IMR-90 (cell line): ENCODE measurements at regions not wholly inside any gene's neighbourhood (a gene's known extent, or its start where the extent isn't known, plus 50 kb on each side); places are given as distances from the start of the nearest gene placed in this dataset.

Experiments
- ATAC-seq: fragments of 200-7000 bp; cut with Tn5 transposase; 2 replicates; pipeline ENCODE4 v1.9.1; 2020; ENCODE audit warnings: low read depth, mild to moderate bottlenecking, moderate library complexity
- BruUV-seq: library from RNA; stranded (reverse); fragments of 400-500 nt; replicated peaks from 2 replicates; lab custom pipeline; 2021; lab: Mats Ljungman, UMichigan
- CTCF ChIA-PET: fragments of 300-600 bp; formaldehyde crosslinking; extraction: SDS; loops from one replicate; lab custom pipeline; 2021; ENCODE audit warnings: antibody characterized with exemption; lab: Yijun Ruan, JAX
- POLR2A ChIA-PET: fragments of 300-600 bp; sonication (Branson Sonifier 250); formaldehyde crosslinking; loops from one replicate; lab custom pipeline; 2022; ENCODE audit warnings: antibody characterized with exemption; ENCODE audit not compliant: unreplicated experiment; lab: Charles Lee
- DNase-seq: peaks from one replicate; pipeline ENCODE4 v3.0.0; 2013
- H2AFZ ChIP-seq: replicated peaks from 2 replicates; pipeline ENCODE3; 2013; ENCODE audit warnings: low read length, mild to moderate bottlenecking; ENCODE audit not compliant: poor library complexity
- H2AK5ac ChIP-seq: 2 replicates; pipeline ENCODE4 v1.6.1; 2013; ENCODE audit warnings: low read depth, low read length, inconsistent platforms
- H2AK9ac ChIP-seq: replicated peaks from 2 replicates; pipeline ENCODE3; 2013; ENCODE audit warnings: mild to moderate bottlenecking, low read depth, low read length, moderate library complexity; ENCODE audit not compliant: poor library complexity
- H2BK120ac ChIP-seq: 2 replicates; pipeline ENCODE4 v1.6.1; 2013; ENCODE audit warnings: low read depth, low read length, inconsistent platforms
- H2BK15ac ChIP-seq: 3 replicates; pipeline ENCODE4 v1.6.1; 2013; ENCODE audit warnings: low read depth, low read length, inconsistent platforms
- H2BK20ac ChIP-seq: 2 replicates; pipeline ENCODE4 v1.6.1; 2013; ENCODE audit warnings: low read depth, mild to moderate bottlenecking, inconsistent platforms, low read length, moderate library complexity
- H2BK5ac ChIP-seq: 2 replicates; pipeline ENCODE4 v1.6.1; 2013; ENCODE audit warnings: mild to moderate bottlenecking, low read depth, low read length, inconsistent platforms; ENCODE audit not compliant: poor library complexity, severe bottlenecking
- H3K14ac ChIP-seq: replicated peaks from 2 replicates; pipeline ENCODE4 v1.6.1; 2013; ENCODE audit warnings: low read depth, low read length, inconsistent platforms
- H3K18ac ChIP-seq: 2 replicates; pipeline ENCODE4 v1.6.1; 2013; ENCODE audit warnings: low read depth, low read length, control low read depth
- H3K23ac ChIP-seq: 2 replicates; pipeline ENCODE4 v1.6.1; 2013; ENCODE audit warnings: low read depth, low read length, inconsistent platforms
- H3K27ac ChIP-seq: 2 replicates; pipeline ENCODE4 v1.5.1; 2013; ENCODE audit warnings: mild to moderate bottlenecking, control low read depth, low read length; ENCODE audit not compliant: insufficient read depth
- H3K27me3 ChIP-seq: 2 replicates; pipeline ENCODE4 v1.6.1; 2013; ENCODE audit warnings: low read length; ENCODE audit not compliant: control insufficient read depth, insufficient read depth
- H3K36me3 ChIP-seq: 2 replicates; pipeline ENCODE4 v1.6.1; 2013; ENCODE audit warnings: low read length, mixed read lengths; ENCODE audit not compliant: control insufficient read depth, insufficient read depth
- H3K4ac ChIP-seq: 2 replicates; pipeline ENCODE4 v1.6.1; 2013; ENCODE audit warnings: low read depth, low read length, inconsistent platforms
- H3K4me1 ChIP-seq: 2 replicates; pipeline ENCODE4 v1.6.1; 2013; ENCODE audit warnings: low read length, mixed read lengths; ENCODE audit not compliant: control insufficient read depth, insufficient read depth
- H3K4me2 ChIP-seq: 2 replicates; pipeline ENCODE4 v1.6.1; 2013; ENCODE audit warnings: low read depth, mild to moderate bottlenecking, control low read depth, low read length, moderate library complexity
- H3K4me3 ChIP-seq: 2 replicates; pipeline ENCODE4 v1.5.1; 2013; ENCODE audit warnings: low read depth, mild to moderate bottlenecking, control low read depth, low read length, moderate library complexity; ENCODE audit not compliant: insufficient read depth
- H3K56ac ChIP-seq: 2 replicates; pipeline ENCODE4 v1.6.1; 2013; ENCODE audit warnings: low read length, inconsistent platforms; ENCODE audit not compliant: insufficient read depth; ENCODE audit errors: extremely low read depth
- H3K79me1 ChIP-seq, 2 experiments: 2 replicates each; pipeline ENCODE4 v1.6.1; 2013; ENCODE audit warnings: low read length in 2 of 2, inconsistent platforms in 1 of 2, low read depth in 1 of 2
- H3K9ac ChIP-seq: 2 replicates; pipeline ENCODE4 v1.6.1; 2013; ENCODE audit warnings: low read depth, low read length, control low read depth
- H3K9me1 ChIP-seq: 2 replicates; pipeline ENCODE4 v1.6.1; 2013; ENCODE audit warnings: low read length, inconsistent platforms; ENCODE audit not compliant: insufficient read depth
- H3K9me3 ChIP-seq: 2 replicates; pipeline ENCODE4 v1.6.1; 2013; ENCODE audit warnings: low read length; ENCODE audit not compliant: control insufficient read depth, insufficient read depth
- H4K20me1 ChIP-seq: 2 replicates; pipeline ENCODE4 v1.6.1; 2013; ENCODE audit warnings: low read length, inconsistent platforms; ENCODE audit not compliant: insufficient read depth
- H4K5ac ChIP-seq: 2 replicates; pipeline ENCODE4 v1.6.1; 2013; ENCODE audit warnings: mild to moderate bottlenecking, low read depth, low read length, control low read depth
- H4K8ac ChIP-seq, 2 experiments: 2 replicates each; pipeline ENCODE4 v1.6.1; 2013; ENCODE audit warnings: low read depth in 2 of 2, low read length in 2 of 2, control low read depth in 1 of 2, inconsistent platforms in 1 of 2
- H4K91ac ChIP-seq: 2 replicates; pipeline ENCODE4 v1.6.1; 2013; ENCODE audit warnings: low read depth, low read length, inconsistent platforms; ENCODE audit not compliant: insufficient read depth
- BHLHE40 ChIP-seq: fragments of 150-350 bp; IDR thresholded peaks from 2 replicates; pipeline ENCODE4 v1.6.1; 2016; ENCODE audit warnings: mild to moderate bottlenecking, low read depth, low read length
- ELK1 ChIP-seq: fragments of 150-350 bp; IDR thresholded peaks from 2 replicates; pipeline ENCODE4 v1.6.1; 2016; ENCODE audit warnings: low read depth, mild to moderate bottlenecking, low read length, moderate library complexity, borderline replicate concordance
- RCOR1 ChIP-seq: IDR thresholded peaks from 2 replicates; pipeline ENCODE4 v1.6.1; 2012; ENCODE audit warnings: mild to moderate bottlenecking, low read length, improper control_type of control experiment; ENCODE audit not compliant: insufficient replicate concordance
- RFX5 ChIP-seq: IDR thresholded peaks from 2 replicates; pipeline ENCODE4 v1.8.0; 2012; ENCODE audit warnings: low read depth, mild to moderate bottlenecking, low read length, moderate library complexity
- SMC3 ChIP-seq: fragments of 150-350 bp; IDR thresholded peaks from 2 replicates; pipeline ENCODE4 v1.6.1; 2016; ENCODE audit warnings: low read depth, mild to moderate bottlenecking, antibody characterized with exemption, low read length, moderate library complexity
- WGBS, 2 experiments: methylation state at CpG; one replicate each; pipeline versions ENCODE4 v1.1.5 to v1.1.7; 2013; ENCODE audit warnings: missing lambda C conversion rate in 2 of 2; ENCODE audit not compliant: insufficient read length in 1 of 2; ENCODE audit errors: extremely low coverage in 2 of 2; 5-methylcytosine and 5-hydroxymethylcytosine counted together
- dilution Hi-C: fragments of 300-500 bp; cut with HindIII; formaldehyde crosslinking; loops from one replicate; pipeline ENCODE4 v1.14.3; 2018; ENCODE audit warnings: low sequenced_read_pairs; ENCODE audit not compliant: unreplicated experiment
- in situ Hi-C: fragments of 300-500 bp; cut with MboI; formaldehyde crosslinking; loops from 3 replicates; pipeline ENCODE4 v1.14.3; 2019; ENCODE audit warnings: low sequenced_read_pairs, inconsistent platforms, mixed read lengths
- intact Hi-C: fragments of 100-400 bp; cut with micrococcal nuclease; formaldehyde crosslinking; loops from 2 replicates; pipeline ENCODE4 v1.10.0; 2022
- TF ChIP-seq, protein P1 (sequence below): conservative IDR thresholded peaks from 2 replicates; pipeline ENCODE4 v1.5.1; 2012; ENCODE audit warnings: mild to moderate bottlenecking, low read depth, low read length, improper control_type of control experiment
- TF ChIP-seq, protein P2 (sequence below): fragments of 150-350 bp; IDR thresholded peaks from 2 replicates; pipeline ENCODE4 v1.6.1; 2017; ENCODE audit warnings: mild to moderate bottlenecking, antibody characterized with exemption, low read length, low read depth

DNA sequence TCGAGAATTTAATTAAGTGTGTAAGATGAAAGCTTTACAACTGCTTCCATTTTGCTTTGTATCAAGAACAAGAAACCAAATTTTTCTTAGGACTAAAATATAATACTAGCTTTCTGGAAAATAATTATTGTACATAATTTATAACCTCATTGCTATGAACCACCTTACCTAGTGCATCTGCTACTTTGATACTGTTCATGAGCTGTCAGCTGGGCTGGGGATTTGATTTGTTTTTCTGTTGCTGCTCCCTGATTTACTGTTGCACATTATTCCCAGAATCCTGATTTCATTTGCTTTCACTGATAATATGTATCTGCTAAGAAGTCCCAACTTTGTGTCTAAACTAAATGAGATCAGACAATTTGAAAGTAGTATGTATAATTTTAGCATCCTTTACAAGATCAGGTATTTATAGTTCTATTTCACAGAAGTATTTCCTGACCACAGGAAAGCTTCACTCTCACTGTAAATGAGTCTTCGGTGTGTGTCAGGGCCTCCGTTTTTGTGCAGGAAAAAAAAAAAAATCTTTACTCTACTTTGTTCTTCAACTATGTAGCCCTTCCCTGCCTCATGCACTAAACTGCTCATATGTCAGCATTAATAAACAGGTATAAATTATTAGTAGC lies 105.6 kb upstream of the CCDC150 start:
- no peak overlapping the region for H2BK15ac ChIP-seq
- ChIA-PET POLR2A (no interaction called here), CTCF (interaction anchor here (0.6 to 1.0 kb wide), 2 partner anchors 13 to 224 kb away, joined by 3 to 7 read pairs; no protein-coding TSS in a partner anchor)
- no peaks in the 10 kb centered on the region for H3K9me1 ChIP-seq
- H3K9me3 ChIP-seq: no peaks in the 10 kb centered on the region
- ATAC-seq (no peak), DNase-seq (no peak)
- H4K8ac ChIP-seq: no peak overlapping the region
- no peak overlapping the region for H3K56ac ChIP-seq
- H3K23ac ChIP-seq: no peak overlapping the region
- no peaks in the 10 kb centered on the region for H3K4me1 ChIP-seq
- no peak overlapping the region for H3K14ac ChIP-seq
- H2AFZ ChIP-seq: no peak overlapping the region
- no peak overlapping the region for H3K4ac ChIP-seq
- H3K36me3 ChIP-seq: no peaks in the 10 kb centered on the region
- no peak overlapping the region for H3K18ac ChIP-seq
- H2BK5ac ChIP-seq: no peak overlapping the region
- H3K4me3 ChIP-seq: no peak overlapping the region
- H4K20me1 ChIP-seq: no peaks in the 10 kb centered on the region
- H3K4me2 ChIP-seq: no peak overlapping the region
- no peaks in the 10 kb centered on the region for H3K27me3 ChIP-seq
- H2AK5ac ChIP-seq: no peak overlapping the region
- no peak overlapping the region for H3K27ac ChIP-seq
- no peak overlapping the region for H4K91ac ChIP-seq
- 100% methylated on average over 1 of the region's 3 CpGs; no CpG with 5 or more reads in 1 of the 2 experiments for WGBS, 2 experiments
- in situ Hi-C loops (no loop called here), intact Hi-C loops (no loop called here), dilution Hi-C loops (no loop called here)
- TF ChIP-seq BHLHE40: no peak
- TF ChIP-seq SMC3: no peak
- TF ChIP-seq, protein P1, sequence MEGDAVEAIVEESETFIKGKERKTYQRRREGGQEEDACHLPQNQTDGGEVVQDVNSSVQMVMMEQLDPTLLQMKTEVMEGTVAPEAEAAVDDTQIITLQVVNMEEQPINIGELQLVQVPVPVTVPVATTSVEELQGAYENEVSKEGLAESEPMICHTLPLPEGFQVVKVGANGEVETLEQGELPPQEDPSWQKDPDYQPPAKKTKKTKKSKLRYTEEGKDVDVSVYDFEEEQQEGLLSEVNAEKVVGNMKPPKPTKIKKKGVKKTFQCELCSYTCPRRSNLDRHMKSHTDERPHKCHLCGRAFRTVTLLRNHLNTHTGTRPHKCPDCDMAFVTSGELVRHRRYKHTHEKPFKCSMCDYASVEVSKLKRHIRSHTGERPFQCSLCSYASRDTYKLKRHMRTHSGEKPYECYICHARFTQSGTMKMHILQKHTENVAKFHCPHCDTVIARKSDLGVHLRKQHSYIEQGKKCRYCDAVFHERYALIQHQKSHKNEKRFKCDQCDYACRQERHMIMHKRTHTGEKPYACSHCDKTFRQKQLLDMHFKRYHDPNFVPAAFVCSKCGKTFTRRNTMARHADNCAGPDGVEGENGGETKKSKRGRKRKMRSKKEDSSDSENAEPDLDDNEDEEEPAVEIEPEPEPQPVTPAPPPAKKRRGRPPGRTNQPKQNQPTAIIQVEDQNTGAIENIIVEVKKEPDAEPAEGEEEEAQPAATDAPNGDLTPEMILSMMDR: no peak
- TF ChIP-seq ELK1: no peak
- TF ChIP-seq, protein P2, sequence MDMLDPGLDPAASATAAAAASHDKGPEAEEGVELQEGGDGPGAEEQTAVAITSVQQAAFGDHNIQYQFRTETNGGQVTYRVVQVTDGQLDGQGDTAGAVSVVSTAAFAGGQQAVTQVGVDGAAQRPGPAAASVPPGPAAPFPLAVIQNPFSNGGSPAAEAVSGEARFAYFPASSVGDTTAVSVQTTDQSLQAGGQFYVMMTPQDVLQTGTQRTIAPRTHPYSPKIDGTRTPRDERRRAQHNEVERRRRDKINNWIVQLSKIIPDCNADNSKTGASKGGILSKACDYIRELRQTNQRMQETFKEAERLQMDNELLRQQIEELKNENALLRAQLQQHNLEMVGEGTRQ: no peak
- TF ChIP-seq RCOR1: no peak
- TF ChIP-seq RFX5: no peak
- H2BK120ac ChIP-seq: no peak overlapping the region
- H2AK9ac ChIP-seq: no peak overlapping the region
- H2BK20ac ChIP-seq: no peak overlapping the region
- no peak overlapping the region for H3K9ac ChIP-seq
- no peaks in the 10 kb centered on the region for H3K79me1 ChIP-seq
- BruUV-seq: no TSS peak
- no peak overlapping the region for H4K5ac ChIP-seq
